ENCODE measurements at regions not wholly inside any gene's neighbourhood (a gene's known extent, or its start where the extent isn't known, plus 50 kb on each side); places are given as distances from the start of the nearest gene placed in this dataset.

- TF ChIP-seq CTCF (IDR thresholded peaks at IDR 0.05) (no peak), POLR2A (IDR thresholded peaks at IDR 0.05) (no peak)
These were observed 127.4 kb upstream of the ZSWIM2 start for GRCh38 chr2:186976329-186976728.

Measured in heart left ventricle (tissue), 13 donors.